BLaER1 (cell line): ENCODE measurements at regions not wholly inside any gene's neighbourhood (a gene's known extent, or its start where the extent isn't known, plus 50 kb on each side); places are given as distances from the start of the nearest gene placed in this dataset.

ENCODE experiments used
- H3K27ac ChIP-seq: shearing (Covaris generic); formaldehyde crosslinking; 2 replicates; pipeline ENCODE4 v1.8.1; 2022
- H3K27me3 ChIP-seq: shearing (Covaris generic); formaldehyde crosslinking; 2 replicates; pipeline ENCODE4 v1.8.1; 2022
- H3K36me3 ChIP-seq: shearing (Covaris generic); formaldehyde crosslinking; 2 replicates; pipeline ENCODE4 v1.8.1; 2022
- H3K4me1 ChIP-seq: shearing (Covaris generic); formaldehyde crosslinking; 2 replicates; pipeline ENCODE4 v1.8.1; 2022
- H3K4me2 ChIP-seq: shearing (Covaris generic); formaldehyde crosslinking; 2 replicates; pipeline ENCODE4 v1.8.1; 2022
- H3K4me3 ChIP-seq: shearing (Covaris generic); formaldehyde crosslinking; 2 replicates; pipeline ENCODE4 v1.8.1; 2022
- H3K9ac ChIP-seq: shearing (Covaris generic); formaldehyde crosslinking; 2 replicates; pipeline ENCODE4 v1.8.1; 2022
- H3K9me3 ChIP-seq: shearing (Covaris generic); formaldehyde crosslinking; 2 replicates; pipeline ENCODE4 v1.8.1; 2022
- H4K20me1 ChIP-seq: shearing (Covaris generic); formaldehyde crosslinking; 2 replicates; pipeline ENCODE4 v1.8.1; 2022
- Cebpa-rat ChIP-seq: shearing (Covaris generic); IDR thresholded peaks from 2 replicates; pipeline ENCODE4 v1.8.1; 2022

GRCh38 chr13:87906411-87906810, 235.2 kb downstream of the SLITRK5 start:
- H3K27me3 ChIP-seq, result no peaks in the 10 kb centered on the region

DNA sequence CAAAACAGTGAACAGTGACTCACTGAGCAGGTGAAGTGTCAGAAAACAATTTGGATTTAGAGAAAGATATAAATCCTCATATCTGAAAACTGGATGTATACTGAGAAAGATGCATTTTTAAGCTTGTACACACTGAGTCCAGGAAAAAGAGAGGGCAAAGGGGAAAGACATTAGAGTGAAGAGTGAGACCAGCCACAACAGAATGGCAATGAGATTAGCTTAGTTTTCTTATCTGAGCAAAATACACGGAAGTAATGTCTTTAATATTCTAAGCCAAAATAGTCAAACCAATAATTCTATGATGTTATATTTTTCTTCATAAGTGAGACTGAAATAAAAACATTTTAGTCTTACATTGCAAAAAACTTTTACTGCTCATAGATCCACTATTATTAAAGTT, 236.0 kb downstream of the SLITRK5 start:
- Histone ChIP-seq H3K9me3 (no peaks in the 10 kb centered on the region), H4K20me1 (no peaks in the 10 kb centered on the region), H3K27me3 (no peaks in the 10 kb centered on the region), H3K9ac (no peak overlapping the region), H3K4me1 (no peaks in the 10 kb centered on the region), H3K4me2 (no peak overlapping the region), H3K27ac (no peak overlapping the region), H3K36me3 (no peaks in the 10 kb centered on the region), H3K4me3 (no peak overlapping the region)
- no peak for TF ChIP-seq Cebpa-rat

More at GRCh38 chr13:87906411-87906810, 235.2 kb downstream of the SLITRK5 start:
- Histone ChIP-seq H3K4me1 (no peaks in the 10 kb centered on the region), H3K4me3 (no peak overlapping the region), H3K4me2 (no peak overlapping the region), H3K27ac (no peak overlapping the region), H3K9ac (no peak overlapping the region), H4K20me1 (no peaks in the 10 kb centered on the region), H3K36me3 (no peaks in the 10 kb centered on the region), H3K9me3 (no peaks in the 10 kb centered on the region)
- no peak for TF ChIP-seq Cebpa-rat

DNA sequence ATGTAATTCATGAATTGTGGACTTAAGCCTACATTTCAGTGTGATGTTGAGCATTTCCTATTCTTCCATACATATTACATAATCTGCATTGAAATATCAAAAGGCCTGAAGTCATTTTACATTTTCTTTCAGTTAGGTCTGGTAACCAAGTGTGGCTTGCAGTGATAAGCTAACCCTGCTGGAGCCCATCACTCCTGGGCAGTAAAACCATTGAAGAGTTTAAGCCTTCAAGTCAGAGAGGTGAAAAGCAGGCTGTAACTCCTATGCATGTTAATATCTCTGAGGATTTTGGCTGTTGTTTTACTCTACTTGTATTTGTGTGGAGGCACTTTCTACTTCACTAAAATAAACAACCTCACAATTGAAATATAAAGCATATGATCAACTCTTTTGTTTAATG, 248.8 kb downstream of the SLITRK5 start:
- no peaks in the 10 kb centered on the region for H3K36me3 ChIP-seq
- no peaks in the 10 kb centered on the region for H3K4me1 ChIP-seq
- no peaks in the 10 kb centered on the region for H3K9me3 ChIP-seq
- H3K4me3 ChIP-seq, result no peak overlapping the region
- no peak overlapping the region for H3K9ac ChIP-seq
- no peaks in the 10 kb centered on the region for H3K27me3 ChIP-seq
- TF ChIP-seq Cebpa-rat, result no peak
- no peaks in the 10 kb centered on the region for H4K20me1 ChIP-seq
- H3K4me2 ChIP-seq, result no peak overlapping the region
- no peak overlapping the region for H3K27ac ChIP-seq

GRCh38 chr13:87923753-87924152, 252.6 kb downstream of the SLITRK5 start:
- H3K4me2 ChIP-seq, result no peak overlapping the region
- H3K27me3 ChIP-seq, result no peaks in the 10 kb centered on the region
- no peak overlapping the region for H3K27ac ChIP-seq
- no peak overlapping the region for H3K9ac ChIP-seq
- H3K4me1 ChIP-seq, result no peaks in the 10 kb centered on the region
- no peaks in the 10 kb centered on the region for H3K9me3 ChIP-seq
- no peak overlapping the region for H3K4me3 ChIP-seq
- TF ChIP-seq Cebpa-rat, result no peak
- no peaks in the 10 kb centered on the region for H3K36me3 ChIP-seq
- H4K20me1 ChIP-seq, result no peaks in the 10 kb centered on the region

DNA sequence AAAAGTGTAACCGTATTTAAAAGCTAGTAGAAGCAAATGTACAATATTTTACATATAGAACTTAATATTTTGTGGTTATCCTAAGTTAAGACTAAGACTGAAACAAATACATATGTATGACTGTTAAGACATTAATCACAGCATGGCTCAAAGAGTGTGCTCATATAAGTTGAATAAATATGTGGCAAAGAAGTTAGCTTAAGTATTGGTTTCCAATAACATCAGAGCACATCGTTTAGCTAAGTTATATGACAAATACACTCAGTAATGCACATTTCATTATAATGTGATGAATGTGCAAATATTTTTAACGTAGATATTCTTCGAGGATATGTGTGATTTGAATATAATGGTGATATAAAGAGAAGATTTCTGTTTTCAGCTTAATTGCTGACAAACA, 253.8 kb downstream of the SLITRK5 start:
- no peak for TF ChIP-seq Cebpa-rat
- Histone ChIP-seq H3K4me1 (no peaks in the 10 kb centered on the region), H3K27ac (no peak overlapping the region), H3K9ac (no peak overlapping the region), H3K27me3 (no peaks in the 10 kb centered on the region), H3K36me3 (no peaks in the 10 kb centered on the region), H3K9me3 (no peaks in the 10 kb centered on the region), H3K4me2 (no peak overlapping the region), H3K4me3 (no peak overlapping the region), H4K20me1 (no peaks in the 10 kb centered on the region)

GRCh38 chr13:87940776-87941175, 269.6 kb downstream of the SLITRK5 start:
- Histone ChIP-seq H3K27me3 (no peaks in the 10 kb centered on the region), H3K36me3 (no peaks in the 10 kb centered on the region), H3K4me3 (no peak overlapping the region), H3K4me1 (no peaks in the 10 kb centered on the region), H3K9me3 (no peaks in the 10 kb centered on the region), H3K9ac (no peak overlapping the region), H3K4me2 (no peak overlapping the region), H4K20me1 (no peaks in the 10 kb centered on the region), H3K27ac (no peak overlapping the region)
- no peak for TF ChIP-seq Cebpa-rat

- no peaks in the 10 kb centered on the region for H3K9me3 ChIP-seq
- H3K27ac ChIP-seq, result no peak overlapping the region
- no peaks in the 10 kb centered on the region for H4K20me1 ChIP-seq
- no peaks in the 10 kb centered on the region for H3K36me3 ChIP-seq
- no peaks in the 10 kb centered on the region for H3K27me3 ChIP-seq
- TF ChIP-seq Cebpa-rat, result no peak
- no peak overlapping the region for H3K9ac ChIP-seq
- no peak overlapping the region for H3K4me2 ChIP-seq
- no peak overlapping the region for H3K4me3 ChIP-seq
- no peaks in the 10 kb centered on the region for H3K4me1 ChIP-seq
Measured at GRCh38 chr13:87941226-87941625, 270.1 kb downstream of the SLITRK5 start.

DNA sequence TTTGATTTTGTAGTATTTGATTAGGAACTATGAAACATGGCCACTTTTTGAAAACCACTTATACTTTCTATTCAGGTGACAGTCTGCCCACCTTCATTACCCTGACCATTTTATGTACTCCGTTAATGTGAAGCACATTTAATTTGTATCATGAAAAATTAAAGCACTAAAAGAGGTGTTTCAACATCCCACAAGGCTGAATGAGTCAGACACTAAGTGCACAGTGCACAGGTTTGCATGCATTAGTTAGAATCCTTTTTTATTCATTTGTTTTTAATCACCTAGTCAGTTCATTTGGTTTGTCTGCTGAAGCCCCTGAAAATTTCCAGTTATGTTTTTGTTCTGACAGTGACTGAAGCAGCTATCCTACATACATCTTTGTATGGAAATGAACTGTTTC, 271.0 kb downstream of the SLITRK5 start:
- H3K4me1 ChIP-seq, result no peaks in the 10 kb centered on the region
- no peaks in the 10 kb centered on the region for H4K20me1 ChIP-seq
- no peak for TF ChIP-seq Cebpa-rat
- no peaks in the 10 kb centered on the region for H3K36me3 ChIP-seq
- H3K9me3 ChIP-seq, result no peaks in the 10 kb centered on the region
- no peak overlapping the region for H3K4me3 ChIP-seq
- no peak overlapping the region for H3K27ac ChIP-seq
- H3K9ac ChIP-seq, result no peak overlapping the region
- no peak overlapping the region for H3K4me2 ChIP-seq
- H3K27me3 ChIP-seq, result no peaks in the 10 kb centered on the region

- no peaks in the 10 kb centered on the region for H3K4me1 ChIP-seq
- TF ChIP-seq Cebpa-rat, result no peak
Measured at GRCh38 chr13:87944038-87944437, 272.9 kb downstream of the SLITRK5 start.

GRCh38 chr13:87952377-87952776, 281.2 kb downstream of the SLITRK5 start:
- H3K9me3 ChIP-seq, result no peaks in the 10 kb centered on the region
- H3K4me3 ChIP-seq, result no peak overlapping the region
- H3K27me3 ChIP-seq, result no peaks in the 10 kb centered on the region
- H3K27ac ChIP-seq, result no peak overlapping the region
- no peaks in the 10 kb centered on the region for H3K36me3 ChIP-seq
- H3K9ac ChIP-seq, result no peak overlapping the region
- no peaks in the 10 kb centered on the region for H3K4me1 ChIP-seq
- TF ChIP-seq Cebpa-rat, result no peak
- H4K20me1 ChIP-seq, result no peaks in the 10 kb centered on the region
- H3K4me2 ChIP-seq, result no peak overlapping the region

More at GRCh38 chr13:87944038-87944437, 272.9 kb downstream of the SLITRK5 start:
- H3K4me3 ChIP-seq, result no peak overlapping the region
- no peaks in the 10 kb centered on the region for H3K9me3 ChIP-seq
- H4K20me1 ChIP-seq, result no peaks in the 10 kb centered on the region
- no peaks in the 10 kb centered on the region for H3K36me3 ChIP-seq
- no peak overlapping the region for H3K4me2 ChIP-seq
- H3K27ac ChIP-seq, result no peak overlapping the region
- H3K9ac ChIP-seq, result no peak overlapping the region
- no peaks in the 10 kb centered on the region for H3K27me3 ChIP-seq

DNA sequence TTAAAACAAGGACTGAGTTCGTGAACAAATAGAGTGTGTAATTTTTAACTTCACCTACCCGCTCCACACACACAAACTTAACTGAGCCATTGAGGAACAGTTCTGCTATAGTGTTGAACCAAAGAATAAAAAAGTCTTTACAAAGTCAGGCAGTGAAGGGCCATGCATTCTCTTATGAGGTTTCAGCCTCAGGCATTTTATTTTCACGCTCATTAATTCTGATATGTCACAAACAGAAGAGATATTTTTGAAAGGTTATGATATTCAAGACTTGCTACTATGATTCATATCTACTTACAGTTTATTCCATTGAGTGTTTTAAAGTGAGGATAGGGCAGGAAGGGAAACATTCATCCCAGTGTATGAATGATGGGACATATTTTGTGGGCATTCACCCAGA, 282.2 kb downstream of the SLITRK5 start:
- Histone ChIP-seq H3K4me1 (no peaks in the 10 kb centered on the region), H3K4me3 (no peak overlapping the region), H3K27me3 (no peaks in the 10 kb centered on the region), H3K9me3 (no peaks in the 10 kb centered on the region), H4K20me1 (no peaks in the 10 kb centered on the region), H3K36me3 (no peaks in the 10 kb centered on the region), H3K4me2 (no peak overlapping the region), H3K9ac (no peak overlapping the region), H3K27ac (no peak overlapping the region)
- no peak for TF ChIP-seq Cebpa-rat
